ENCODE measurements at regions not wholly inside any gene's neighbourhood (a gene's known extent, or its start where the extent isn't known, plus 50 kb on each side); places are given as distances from the start of the nearest gene placed in this dataset.

DNA sequence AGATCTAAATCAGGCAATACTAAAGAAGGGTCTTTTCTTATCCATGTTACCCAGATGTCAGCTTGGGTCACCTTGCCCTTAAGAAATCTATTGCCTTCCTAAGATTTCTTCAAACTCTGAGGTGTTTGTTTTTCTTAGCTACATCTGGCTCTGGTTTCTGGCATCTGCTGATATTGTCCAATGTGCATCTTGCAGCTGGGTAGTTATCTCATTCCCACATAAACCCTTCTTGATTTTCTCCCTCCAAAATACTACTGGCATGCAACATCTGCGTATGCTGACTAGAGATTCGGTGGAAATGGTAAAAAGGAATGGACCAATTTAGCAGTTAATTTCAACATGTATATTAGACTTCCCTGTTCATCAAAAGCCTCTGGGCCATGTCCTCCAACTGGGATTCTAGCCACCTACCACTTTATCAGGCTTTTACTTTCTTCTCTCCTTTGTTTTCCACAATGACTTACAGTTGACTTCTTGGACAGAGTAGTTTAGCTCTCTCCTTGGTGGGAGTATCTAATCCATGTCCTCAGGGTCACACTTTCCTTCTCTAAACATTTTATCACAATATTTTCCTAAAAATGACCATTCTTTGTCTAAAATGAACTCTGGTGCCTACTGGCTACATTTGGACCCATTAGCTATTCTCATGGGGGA is 324.8 kb upstream of the FAR2 start:
- ChIA-PET CTCF (interaction anchor here (1.2 kb wide), 1 partner anchor 27 kb away, joined by 3 read pairs; no protein-coding TSS in a partner anchor), POLR2A (no interaction called here)
- intact Hi-C loops (cut with micrococcal nuclease): no loop called here
- DNase-seq (no peak), ATAC-seq (no peak)
- H3K4me3 Mint-ChIP-seq: no peak overlapping the region
- H3K27me3 Mint-ChIP-seq: peaks cover 2% of the 10 kb centered on the region
- no peaks in the 10 kb centered on the region for H3K4me1 Mint-ChIP-seq (ENCODE audit: low read depth)
- no peak overlapping the region for H3K27ac Mint-ChIP-seq
- H3K9me3 Mint-ChIP-seq: no peaks in the 10 kb centered on the region
- TF ChIP-seq, protein P1, sequence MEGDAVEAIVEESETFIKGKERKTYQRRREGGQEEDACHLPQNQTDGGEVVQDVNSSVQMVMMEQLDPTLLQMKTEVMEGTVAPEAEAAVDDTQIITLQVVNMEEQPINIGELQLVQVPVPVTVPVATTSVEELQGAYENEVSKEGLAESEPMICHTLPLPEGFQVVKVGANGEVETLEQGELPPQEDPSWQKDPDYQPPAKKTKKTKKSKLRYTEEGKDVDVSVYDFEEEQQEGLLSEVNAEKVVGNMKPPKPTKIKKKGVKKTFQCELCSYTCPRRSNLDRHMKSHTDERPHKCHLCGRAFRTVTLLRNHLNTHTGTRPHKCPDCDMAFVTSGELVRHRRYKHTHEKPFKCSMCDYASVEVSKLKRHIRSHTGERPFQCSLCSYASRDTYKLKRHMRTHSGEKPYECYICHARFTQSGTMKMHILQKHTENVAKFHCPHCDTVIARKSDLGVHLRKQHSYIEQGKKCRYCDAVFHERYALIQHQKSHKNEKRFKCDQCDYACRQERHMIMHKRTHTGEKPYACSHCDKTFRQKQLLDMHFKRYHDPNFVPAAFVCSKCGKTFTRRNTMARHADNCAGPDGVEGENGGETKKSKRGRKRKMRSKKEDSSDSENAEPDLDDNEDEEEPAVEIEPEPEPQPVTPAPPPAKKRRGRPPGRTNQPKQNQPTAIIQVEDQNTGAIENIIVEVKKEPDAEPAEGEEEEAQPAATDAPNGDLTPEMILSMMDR (IDR thresholded peaks at IDR 0.05): no peak
- H3K36me3 Mint-ChIP-seq (ENCODE audit: low read depth): no peaks in the 10 kb centered on the region

- TF ChIP-seq, protein P1 (IDR thresholded peaks at IDR 0.05): no peak
- peaks cover 2% of the 10 kb centered on the region for H3K27me3 Mint-ChIP-seq
- H3K4me1 Mint-ChIP-seq (ENCODE audit: low read depth): no peaks in the 10 kb centered on the region
- no peak overlapping the region for H3K4me3 Mint-ChIP-seq
- no peaks in the 10 kb centered on the region for H3K9me3 Mint-ChIP-seq
- H3K27ac Mint-ChIP-seq: no peak overlapping the region
- ATAC-seq (no peak), DNase-seq (no peak)
- ChIA-PET CTCF (no interaction called here), POLR2A (no interaction called here)
- no peaks in the 10 kb centered on the region for H3K36me3 Mint-ChIP-seq (ENCODE audit: low read depth)
- intact Hi-C loops (cut with micrococcal nuclease): no loop called here
These were observed 324.2 kb upstream of the FAR2 start for GRCh38 chr12:28824849-28825248.

DNA sequence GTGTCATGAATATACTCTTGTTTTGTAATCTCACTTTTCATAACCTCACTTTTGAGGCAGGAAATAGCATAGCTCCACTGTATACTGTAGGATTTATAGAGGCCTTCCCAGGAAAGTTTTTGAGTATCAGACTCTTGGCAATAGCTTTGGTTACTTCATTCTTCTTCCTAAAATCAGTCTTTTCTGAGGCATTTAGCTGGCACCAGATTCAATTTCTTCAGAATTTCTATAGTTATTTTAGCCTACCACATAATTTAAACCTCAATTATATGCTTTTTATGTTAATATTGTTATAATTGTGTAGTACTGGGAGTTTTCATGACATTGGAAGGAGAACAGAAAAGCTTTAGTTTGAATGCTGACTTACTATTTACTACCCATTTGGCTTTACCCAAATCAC is 322.3 kb upstream of the FAR2 start:
- no peak overlapping the region for H3K4me3 Mint-ChIP-seq

DNA sequence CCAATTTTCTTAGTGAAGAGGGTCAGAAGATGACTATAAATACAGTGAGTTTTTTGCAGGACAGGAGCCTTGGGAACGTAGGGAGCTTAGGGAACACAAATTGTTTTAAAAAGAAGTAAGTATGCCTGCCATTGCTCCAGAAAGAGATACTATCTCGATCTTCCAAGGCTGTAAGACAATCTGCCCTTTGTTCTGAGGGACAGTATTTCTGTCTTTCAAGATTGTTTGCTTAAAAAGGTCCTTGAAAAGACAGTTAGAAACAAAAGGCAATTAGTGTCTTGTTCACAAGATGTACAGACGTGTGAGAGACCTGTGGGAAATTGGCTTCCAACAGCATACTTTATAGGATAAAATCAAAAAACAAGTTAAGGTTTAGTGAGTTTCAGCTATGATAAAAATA is 321.2 kb upstream of the FAR2 start:
- Mint-ChIP-seq H3K27me3 (peaks cover 2% of the 10 kb centered on the region), H3K4me3 (no peak overlapping the region), H3K36me3 (ENCODE audit: low read depth) (no peaks in the 10 kb centered on the region), H3K27ac (no peak overlapping the region), H3K9me3 (no peaks in the 10 kb centered on the region), H3K4me1 (ENCODE audit: low read depth) (no peaks in the 10 kb centered on the region)
- ATAC-seq (no peak), DNase-seq (no peak)
- TF ChIP-seq, protein P1 (IDR thresholded peaks at IDR 0.05): no peak
- intact Hi-C loops (cut with micrococcal nuclease): no loop called here
- ChIA-PET CTCF (no interaction called here), POLR2A (no interaction called here)

More for the DNA sequence above, 322.3 kb upstream of the FAR2 start:
- POLR2A ChIA-PET: no interaction called here
- Mint-ChIP-seq H3K36me3 (ENCODE audit: low read depth) (no peaks in the 10 kb centered on the region), H3K4me1 (ENCODE audit: low read depth) (no peaks in the 10 kb centered on the region), H3K9me3 (no peaks in the 10 kb centered on the region), H3K27me3 (peaks cover 2% of the 10 kb centered on the region), H3K27ac (no peak overlapping the region)
- ATAC-seq: no peak
- TF ChIP-seq, protein P1 (IDR thresholded peaks at IDR 0.05): no peak
- CTCF ChIA-PET: no interaction called here
- intact Hi-C loops (cut with micrococcal nuclease): no loop called here
- no peak for DNase-seq

DNA sequence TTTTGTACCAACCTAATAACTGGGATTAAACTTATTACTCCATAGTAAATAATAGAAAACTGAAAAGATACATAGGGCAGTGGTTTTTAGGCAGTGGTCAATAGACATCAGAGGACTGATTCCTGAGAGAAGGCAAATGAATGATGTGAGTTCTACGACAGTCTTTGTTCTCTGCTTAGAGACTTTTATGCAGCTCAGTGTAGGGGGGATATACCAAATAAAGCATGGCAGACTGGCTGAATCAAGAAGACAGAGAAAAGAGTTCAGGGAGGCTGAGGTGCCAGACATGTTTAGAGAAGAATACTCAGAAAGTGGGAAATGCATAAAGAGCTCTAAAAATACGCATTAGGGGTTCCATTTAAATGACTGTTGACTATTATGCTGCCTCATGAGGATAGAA is 320.8 kb upstream of the FAR2 start:
- Mint-ChIP-seq H3K27me3 (peaks cover 2% of the 10 kb centered on the region), H3K9me3 (no peaks in the 10 kb centered on the region), H3K36me3 (ENCODE audit: low read depth) (no peaks in the 10 kb centered on the region), H3K27ac (no peak overlapping the region), H3K4me1 (ENCODE audit: low read depth) (no peaks in the 10 kb centered on the region), H3K4me3 (no peak overlapping the region)
- ATAC-seq: no peak
- intact Hi-C loops (cut with micrococcal nuclease): no loop called here
- POLR2A ChIA-PET: no interaction called here
- TF ChIP-seq, protein P1 (IDR thresholded peaks at IDR 0.05): no peak
- CTCF ChIA-PET: no interaction called here
- DNase-seq: no peak

All from activated CD8-positive, alpha-beta T cell treated with anti-CD3 and anti-CD28 coated beads for 36 hours (primary cell).